GM06990 (cell line): ENCODE measurements at regions not wholly inside any gene's neighbourhood (a gene's known extent, or its start where the extent isn't known, plus 50 kb on each side); places are given as distances from the start of the nearest gene placed in this dataset.
"Not testable (repeated sequence)": the region's sequence is repeated elsewhere in the genome, so short reads cannot be mapped to it uniquely, and the experiment has no call there.

Source experiments
- DNase-seq: peaks from one replicate; pipeline ENCODE4 v3.0.0-alpha.2; 2011; ENCODE audit not compliant: insufficient read length; ENCODE audit errors: extremely low read depth
- H3K27me3 ChIP-seq: replicated peaks from 2 replicates; pipeline ENCODE4 v1.6.0; 2011; ENCODE audit warnings: low read length; ENCODE audit not compliant: control insufficient read depth, insufficient read depth
- H3K36me3 ChIP-seq: 2 replicates; pipeline ENCODE4 v1.5.1; 2011; ENCODE audit warnings: low read length; ENCODE audit not compliant: control insufficient read depth, insufficient read depth
- H3K4me3 ChIP-seq: replicated peaks from 2 replicates; pipeline ENCODE4 v1.5.1; 2011; ENCODE audit warnings: low read depth, mild to moderate bottlenecking, control low read depth, low read length
- TF ChIP-seq, protein P1 (sequence below): IDR thresholded peaks from 2 replicates; pipeline ENCODE4 v1.5.1; 2011; ENCODE audit warnings: low read length, control low read depth, mild to moderate bottlenecking, inconsistent platforms; ENCODE audit not compliant: insufficient read depth, poor library complexity, severe bottlenecking

GRCh38 chr2:64745562-64745961, 91.8 kb upstream of the SERTAD2 start:
- H3K27me3 ChIP-seq = no peaks in the 10 kb centered on the region
- TF ChIP-seq, protein P1, sequence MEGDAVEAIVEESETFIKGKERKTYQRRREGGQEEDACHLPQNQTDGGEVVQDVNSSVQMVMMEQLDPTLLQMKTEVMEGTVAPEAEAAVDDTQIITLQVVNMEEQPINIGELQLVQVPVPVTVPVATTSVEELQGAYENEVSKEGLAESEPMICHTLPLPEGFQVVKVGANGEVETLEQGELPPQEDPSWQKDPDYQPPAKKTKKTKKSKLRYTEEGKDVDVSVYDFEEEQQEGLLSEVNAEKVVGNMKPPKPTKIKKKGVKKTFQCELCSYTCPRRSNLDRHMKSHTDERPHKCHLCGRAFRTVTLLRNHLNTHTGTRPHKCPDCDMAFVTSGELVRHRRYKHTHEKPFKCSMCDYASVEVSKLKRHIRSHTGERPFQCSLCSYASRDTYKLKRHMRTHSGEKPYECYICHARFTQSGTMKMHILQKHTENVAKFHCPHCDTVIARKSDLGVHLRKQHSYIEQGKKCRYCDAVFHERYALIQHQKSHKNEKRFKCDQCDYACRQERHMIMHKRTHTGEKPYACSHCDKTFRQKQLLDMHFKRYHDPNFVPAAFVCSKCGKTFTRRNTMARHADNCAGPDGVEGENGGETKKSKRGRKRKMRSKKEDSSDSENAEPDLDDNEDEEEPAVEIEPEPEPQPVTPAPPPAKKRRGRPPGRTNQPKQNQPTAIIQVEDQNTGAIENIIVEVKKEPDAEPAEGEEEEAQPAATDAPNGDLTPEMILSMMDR = no peak
- DNase-seq = no peak
- H3K4me3 ChIP-seq = no peak overlapping the region
- no peaks in the 10 kb centered on the region for H3K36me3 ChIP-seq

DNA sequence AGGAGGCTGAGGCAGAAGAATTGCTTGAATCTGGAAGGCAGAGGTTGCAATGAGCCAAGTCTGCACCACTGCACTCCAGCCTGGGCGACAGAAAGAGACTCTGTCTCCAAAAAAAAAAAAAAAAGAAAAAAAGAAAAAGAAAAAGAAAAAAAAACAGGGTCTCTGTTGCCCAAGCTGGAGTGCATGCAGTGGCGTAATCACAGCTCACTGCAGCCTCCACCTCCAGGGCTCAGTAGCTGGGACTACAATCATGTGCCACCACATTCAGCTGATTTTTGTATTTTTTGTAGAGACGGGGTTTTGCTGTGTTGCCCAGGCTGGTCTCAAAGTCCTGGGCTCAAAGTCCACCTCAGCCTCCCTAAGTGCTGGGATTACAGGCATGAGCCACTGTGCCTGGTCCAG, 94.0 kb upstream of the SERTAD2 start:
- DNase-seq, H3K27me3 ChIP-seq, H3K36me3 ChIP-seq: not testable (repeated sequence)
- H3K4me3 ChIP-seq = peak overlapping the region; percentile 36

DNA sequence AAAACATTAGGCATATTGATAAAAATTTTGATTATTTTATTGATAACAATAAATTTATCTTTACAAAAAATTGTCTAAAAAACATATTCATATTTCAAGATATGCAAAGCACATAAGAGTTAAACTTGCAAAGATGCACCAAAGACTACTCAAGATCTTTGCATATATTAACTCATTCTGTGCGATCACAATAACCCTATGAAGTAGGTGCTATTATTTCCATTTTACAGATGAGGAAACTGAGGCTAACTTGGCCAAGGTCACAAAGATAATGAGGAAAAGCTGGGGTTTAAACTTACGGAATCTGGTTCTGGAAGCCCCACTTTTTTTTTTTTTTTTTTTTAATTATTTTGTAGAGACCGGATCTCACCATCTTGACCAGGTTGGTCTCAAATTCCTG, 94.4 kb upstream of the SERTAD2 start:
- TF ChIP-seq, protein P1 = no peak
- peak overlapping the region; percentile 90 for H3K4me3 ChIP-seq
- H3K27me3 ChIP-seq = no peaks in the 10 kb centered on the region
- no peak for DNase-seq
- no peaks in the 10 kb centered on the region for H3K36me3 ChIP-seq

GRCh38 chr2:64748561-64748960, 94.8 kb upstream of the SERTAD2 start:
- Histone ChIP-seq H3K27me3 (no peaks in the 10 kb centered on the region), H3K4me3 (peak overlapping the region; percentile 90), H3K36me3 (no peaks in the 10 kb centered on the region)
- TF ChIP-seq, protein P1 = no peak
- DNase-seq = no peak

GRCh38 chr2:64749446-64749845, 95.7 kb upstream of the SERTAD2 start:
- no peak for DNase-seq

DNA sequence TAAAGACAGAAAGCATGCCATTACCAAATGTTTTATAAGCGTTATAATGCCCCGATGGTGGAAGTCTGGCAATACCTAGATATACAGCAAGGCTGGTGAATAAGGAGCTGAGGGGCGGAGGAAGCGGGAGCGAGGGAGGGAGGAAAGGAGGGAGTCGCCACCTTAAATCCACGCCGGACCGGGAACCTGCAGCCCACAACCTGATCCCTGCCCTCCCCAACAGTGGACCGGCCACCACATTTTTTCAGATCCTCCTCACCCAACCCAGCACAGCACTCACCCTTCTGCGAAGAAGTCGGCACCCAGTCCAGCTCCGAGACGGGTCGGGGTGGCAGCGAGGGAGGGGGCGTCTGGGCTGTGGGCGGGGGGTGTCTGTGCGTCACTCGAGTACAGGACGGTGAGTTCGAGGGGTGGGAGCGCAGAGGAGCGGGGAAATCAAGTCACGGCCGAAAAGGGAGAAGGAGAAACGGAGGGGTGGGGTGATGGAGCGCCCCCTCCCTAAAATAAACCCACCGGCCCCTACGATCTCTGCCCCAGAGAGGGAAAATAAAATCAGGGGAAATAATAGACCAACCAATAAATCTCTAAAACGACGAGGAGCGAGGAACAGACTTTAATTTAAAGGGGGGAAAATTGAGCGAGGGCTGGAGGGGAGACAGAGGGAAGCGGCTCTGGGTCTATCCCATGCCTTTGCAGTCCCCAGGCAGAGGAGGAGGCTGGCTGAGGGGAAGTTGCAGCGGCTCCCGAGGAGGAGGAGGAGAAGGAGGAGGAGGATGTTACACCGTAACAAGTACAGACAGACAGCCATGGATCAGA, 96.5 kb upstream of the SERTAD2 start:
- H3K27me3 ChIP-seq = no peaks in the 10 kb centered on the region
- DNase-seq = peak; percentile 51
- TF ChIP-seq, protein P1 = no peak

More at GRCh38 chr2:64749446-64749845, 95.7 kb upstream of the SERTAD2 start:
- Histone ChIP-seq H3K27me3 (no peaks in the 10 kb centered on the region), H3K36me3 (no peaks in the 10 kb centered on the region), H3K4me3 (peak overlapping the region; percentile 90)
- TF ChIP-seq, protein P1 = no peak

More for the DNA sequence above, 96.5 kb upstream of the SERTAD2 start:
- Histone ChIP-seq H3K4me3 (peak overlapping the region; percentile 90), H3K36me3 (no peaks in the 10 kb centered on the region)
